Lower lobe of right lung (tissue), 2 donors: ENCODE measurements at regions not wholly inside any gene's neighbourhood (a gene's known extent, or its start where the extent isn't known, plus 50 kb on each side); places are given as distances from the start of the nearest gene placed in this dataset.

Source experiments
- ATAC-seq, 2 donors: fragments of 200-7000 bp; cut with Tn5 transposase; one replicate each; pipeline ENCODE4 v1.9.1; 2020 to 2022; ENCODE audit warnings: mild to moderate bottlenecking in 2 of 2, moderate library complexity in 2 of 2
- DNase-seq: peaks from one replicate; pipeline ENCODE4 v3.0.0-alpha.2; 2020
- H3K27ac ChIP-seq: fragments of 200-600 bp; one replicate; pipeline ENCODE4 v1.8.0; 2022
- H3K27me3 ChIP-seq: fragments of 200-600 bp; one replicate; pipeline ENCODE4 v1.8.0; 2022; ENCODE audit warnings: low read depth
- H3K36me3 ChIP-seq: fragments of 200-600 bp; one replicate; pipeline ENCODE4 v1.8.0; 2022; ENCODE audit warnings: mild to moderate bottlenecking
- H3K4me1 ChIP-seq: fragments of 200-600 bp; one replicate; pipeline ENCODE4 v1.8.0; 2022
- H3K4me3 ChIP-seq: fragments of 200-600 bp; one replicate; pipeline ENCODE4 v1.8.0; 2022; ENCODE audit warnings: mild to moderate bottlenecking
- H3K9me3 ChIP-seq: fragments of 200-600 bp; one replicate; pipeline ENCODE4 v1.8.0; 2022
- CTCF ChIP-seq: fragments of 200-600 bp; IDR thresholded peaks from one replicate; pipeline ENCODE4 v1.8.0; 2022; ENCODE audit warnings: antibody characterized with exemption, mild to moderate bottlenecking
- intact Hi-C: fragments of 100-400 bp; cut with DNase I; formaldehyde crosslinking; loops from one replicate; pipeline ENCODE4 v1.11.0; 2022
- donor health status: DM: no; HTN: yes; CAD: no; lungs with severe emphysema.

GRCh38 chr16:25403852-25404251 is 146.2 kb upstream of the ZKSCAN2 start:
- intact Hi-C loops, result no loop called here
- TF ChIP-seq CTCF, result no peak
- ATAC-seq (no peak), DNase-seq (no peak)
- Histone ChIP-seq H3K27ac (no peak overlapping the region), H3K4me3 (no peak overlapping the region), H3K9me3 (no peaks in the 10 kb centered on the region), H3K4me1 (no peaks in the 10 kb centered on the region), H3K27me3 (no peaks in the 10 kb centered on the region), H3K36me3 (no peaks in the 10 kb centered on the region)

GRCh38 chr16:25395528-25395927 is 137.9 kb upstream of the ZKSCAN2 start:
- no peaks in the 10 kb centered on the region for H3K4me1 ChIP-seq
- H3K36me3 ChIP-seq, result no peaks in the 10 kb centered on the region
- TF ChIP-seq CTCF, result no peak
- no peak overlapping the region for H3K4me3 ChIP-seq
- no peaks in the 10 kb centered on the region for H3K27me3 ChIP-seq
- no peak overlapping the region for H3K27ac ChIP-seq
- DNase-seq (no peak), ATAC-seq (no peak)
- peaks cover 4% of the 10 kb centered on the region for H3K9me3 ChIP-seq
- intact Hi-C loops, result no loop called here

- no peak for ATAC-seq
- TF ChIP-seq CTCF, result no peak
- no peak overlapping the region for H3K27ac ChIP-seq
- H3K36me3 ChIP-seq, result no peaks in the 10 kb centered on the region
- intact Hi-C loops, result no loop called here
- peaks cover 4% of the 10 kb centered on the region for H3K9me3 ChIP-seq
- H3K27me3 ChIP-seq, result no peaks in the 10 kb centered on the region
- H3K4me1 ChIP-seq, result no peaks in the 10 kb centered on the region
- H3K4me3 ChIP-seq, result no peak overlapping the region
- no peak for DNase-seq
These were observed 133.1 kb upstream of the ZKSCAN2 start for GRCh38 chr16:25390761-25391160.

- no peak for TF ChIP-seq CTCF
- Histone ChIP-seq H3K4me1 (no peaks in the 10 kb centered on the region), H3K36me3 (no peaks in the 10 kb centered on the region), H3K9me3 (no peaks in the 10 kb centered on the region), H3K27ac (no peak overlapping the region), H3K27me3 (no peaks in the 10 kb centered on the region), H3K4me3 (no peak overlapping the region)
- intact Hi-C loops, result no loop called here
- ATAC-seq (no peak), DNase-seq (no peak)
These were observed 116.9 kb upstream of the ZKSCAN2 start for GRCh38 chr16:25374556-25374955.

- Histone ChIP-seq H3K27ac (no peak overlapping the region), H3K9me3 (no peaks in the 10 kb centered on the region), H3K36me3 (no peaks in the 10 kb centered on the region), H3K4me3 (no peak overlapping the region), H3K27me3 (no peaks in the 10 kb centered on the region), H3K4me1 (no peaks in the 10 kb centered on the region)
- no peak for ATAC-seq
- TF ChIP-seq CTCF, result no peak
- intact Hi-C loops, result no loop called here
- DNase-seq, result no peak
These were observed 115.1 kb upstream of the ZKSCAN2 start for GRCh38 chr16:25372716-25373115.

- TF ChIP-seq CTCF, result no peak
- intact Hi-C loops, result no loop called here
- H3K27me3 ChIP-seq, result no peaks in the 10 kb centered on the region
- no peaks in the 10 kb centered on the region for H3K9me3 ChIP-seq
- no peak for ATAC-seq
- H3K27ac ChIP-seq, result no peak overlapping the region
- no peak for DNase-seq
- no peaks in the 10 kb centered on the region for H3K36me3 ChIP-seq
- no peak overlapping the region for H3K4me3 ChIP-seq
- H3K4me1 ChIP-seq, result no peaks in the 10 kb centered on the region
These were observed 113.7 kb upstream of the ZKSCAN2 start for GRCh38 chr16:25371342-25371741.
